ENCODE measurements at regions not wholly inside any gene's neighbourhood (a gene's known extent, or its start where the extent isn't known, plus 50 kb on each side); places are given as distances from the start of the nearest gene placed in this dataset.
"Not testable (repeated sequence)": the region's sequence is repeated elsewhere in the genome, so short reads cannot be mapped to it uniquely, and the experiment has no call there.

DNA sequence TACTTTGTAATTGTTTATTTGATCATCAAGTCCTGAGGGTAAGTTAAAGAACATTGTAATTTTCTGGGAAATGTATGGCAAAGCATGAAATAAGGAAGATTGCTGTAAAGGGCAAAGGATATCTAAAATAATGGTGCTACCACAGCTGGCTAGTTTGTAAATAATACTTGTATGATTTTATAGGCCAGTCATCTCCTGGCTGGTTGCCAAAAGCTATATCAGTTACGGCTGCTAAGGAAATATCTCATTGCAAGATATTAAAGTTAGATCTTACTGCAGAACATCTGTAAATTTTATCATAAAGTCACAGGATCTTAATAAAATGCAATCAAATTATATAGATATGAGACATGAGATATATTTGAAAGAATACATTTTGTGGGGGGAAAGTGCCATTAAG lies 150.8 kb upstream of the CXCL13 start:
- WGBS, 2 donors, result 0 to 20% methylated on average over 1 of the region's 1 CpG
- Histone ChIP-seq H3K27me3 (ENCODE audit: control insufficient read depth in 3 of 3, insufficient read depth in 3 of 3, low read length in 2 of 3) (no peaks in the 10 kb centered on the region), H3K36me3 (ENCODE audit: control insufficient read depth in 4 of 4, insufficient read depth in 4 of 4, low read length in 4 of 4) (no peaks in the 10 kb centered on the region), H3K4me1 (ENCODE audit: control insufficient read depth in 5 of 5, insufficient read depth in 5 of 5, low read length in 5 of 5) (peaks cover 0 to 11% (median 5%) of the 10 kb centered on the region in 5 donors), H3K9ac (ENCODE audit: insufficient read depth in 1 of 2, low read length in 2 of 2) (no peak overlapping the region), H3K27ac (ENCODE audit: low read depth in 1 of 2, low read length in 1 of 2) (no peak overlapping the region), H3K4me3 (no peak overlapping the region), H3K9me3 (ENCODE audit: control insufficient read depth in 4 of 4, insufficient read depth in 3 of 4, low read length in 3 of 4) (no peaks in the 10 kb centered on the region)
- peak in 2 of 3 donors; percentile 49 to 56 for DNase-seq
- TF ChIP-seq CTCF (IDR thresholded peaks at IDR 0.05; ENCODE audit: control extremely low read depth, extremely low read depth), result no peak
- ATAC-seq (ENCODE audit: insufficient read depth, low FRiP score), result no peak

GRCh38 chr4:77464100-77464499 lies 141.5 kb upstream of the CXCL13 start:
- DNase-seq; ATAC-seq (ENCODE audit: insufficient read depth, low FRiP score); H3K4me3 ChIP-seq; H3K36me3 ChIP-seq (ENCODE audit: control insufficient read depth in 4 of 4, insufficient read depth in 4 of 4, low read length in 4 of 4); H3K9ac ChIP-seq (ENCODE audit: insufficient read depth in 1 of 2, low read length in 2 of 2); H3K9me3 ChIP-seq (ENCODE audit: control insufficient read depth in 4 of 4, insufficient read depth in 3 of 4, low read length in 3 of 4); H3K27me3 ChIP-seq (ENCODE audit: control insufficient read depth in 3 of 3, insufficient read depth in 3 of 3, low read length in 2 of 3); H3K27ac ChIP-seq (ENCODE audit: low read depth in 1 of 2, low read length in 1 of 2); H3K4me1 ChIP-seq (ENCODE audit: control insufficient read depth in 5 of 5, insufficient read depth in 5 of 5, low read length in 5 of 5): not testable (repeated sequence)
- WGBS, 2 donors, result 92 to 98% methylated on average over 2 of the region's 2 CpGs

DNA sequence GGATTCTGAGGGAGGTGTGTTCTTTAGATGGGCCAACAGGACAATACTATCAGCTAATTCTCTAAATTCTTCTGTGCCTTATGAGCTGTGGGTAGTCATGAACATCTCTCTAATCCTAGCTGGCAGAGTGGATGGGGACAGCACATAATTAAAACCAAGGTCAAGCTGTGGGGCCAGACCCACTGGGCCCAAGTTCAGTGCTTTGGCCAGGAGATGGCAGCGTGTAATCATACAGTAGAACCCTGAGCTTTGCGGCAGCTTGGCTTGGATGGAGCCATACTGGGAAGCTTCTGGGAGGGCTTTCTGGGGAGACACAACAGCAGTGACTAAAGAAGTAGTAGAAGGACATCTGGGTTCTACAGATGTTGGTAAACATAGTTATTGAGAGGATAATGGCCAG lies 140.3 kb upstream of the CXCL13 start:
- no peaks in the 10 kb centered on the region for H3K36me3 ChIP-seq (ENCODE audit: control insufficient read depth in 4 of 4, insufficient read depth in 4 of 4, low read length in 4 of 4)
- H3K9ac ChIP-seq (ENCODE audit: insufficient read depth in 1 of 2, low read length in 2 of 2), result no peak overlapping the region
- H3K27me3 ChIP-seq (ENCODE audit: control insufficient read depth in 3 of 3, insufficient read depth in 3 of 3, low read length in 2 of 3), result no peaks in the 10 kb centered on the region
- no peak for ATAC-seq (ENCODE audit: insufficient read depth, low FRiP score)
- WGBS, 2 donors, result 78 to 82% methylated on average over 2 of the region's 2 CpGs
- H3K9me3 ChIP-seq (ENCODE audit: control insufficient read depth in 4 of 4, insufficient read depth in 3 of 4, low read length in 3 of 4), result peaks cover 0 to 5% (median 2%) of the 10 kb centered on the region in 4 donors
- no peaks in the 10 kb centered on the region for H3K4me1 ChIP-seq (ENCODE audit: control insufficient read depth in 5 of 5, insufficient read depth in 5 of 5, low read length in 5 of 5)
- no peak overlapping the region for H3K27ac ChIP-seq (ENCODE audit: low read depth in 1 of 2, low read length in 1 of 2)
- DNase-seq, result no peak
- H3K4me3 ChIP-seq, result no peak overlapping the region
- TF ChIP-seq CTCF (IDR thresholded peaks at IDR 0.05; ENCODE audit: control extremely low read depth, extremely low read depth), result peak; percentile 1

DNA sequence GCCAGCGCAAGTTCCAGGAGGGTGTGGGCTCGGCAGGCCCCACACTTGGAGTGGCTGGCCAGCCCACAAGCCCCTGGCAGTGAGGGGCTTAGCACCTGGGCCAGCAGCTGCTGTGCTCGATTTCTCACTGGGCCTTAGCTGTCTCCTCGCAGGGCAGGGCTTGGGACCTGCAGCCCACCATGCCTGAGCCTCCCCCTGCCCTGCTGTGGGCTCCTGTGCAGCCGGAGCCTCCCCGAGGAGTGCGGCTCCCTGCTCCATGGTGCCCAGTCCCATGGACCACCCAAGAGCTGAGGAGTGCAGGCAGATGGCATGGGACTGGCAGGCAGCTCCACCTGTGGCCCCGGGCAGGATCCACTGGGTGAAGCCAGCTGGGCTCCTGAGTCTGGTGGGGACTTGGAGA lies 139.2 kb upstream of the CXCL13 start:
- Histone ChIP-seq H3K4me3 (no peak overlapping the region), H3K36me3 (ENCODE audit: control insufficient read depth in 4 of 4, insufficient read depth in 4 of 4, low read length in 4 of 4) (no peaks in the 10 kb centered on the region), H3K4me1 (ENCODE audit: control insufficient read depth in 5 of 5, insufficient read depth in 5 of 5, low read length in 5 of 5) (no peaks in the 10 kb centered on the region), H3K27me3 (ENCODE audit: control insufficient read depth in 3 of 3, insufficient read depth in 3 of 3, low read length in 2 of 3) (no peaks in the 10 kb centered on the region), H3K9me3 (ENCODE audit: control insufficient read depth in 4 of 4, insufficient read depth in 3 of 4, low read length in 3 of 4) (peaks cover 0 to 5% (median 2%) of the 10 kb centered on the region in 4 donors), H3K9ac (ENCODE audit: insufficient read depth in 1 of 2, low read length in 2 of 2) (no peak overlapping the region), H3K27ac (ENCODE audit: low read depth in 1 of 2, low read length in 1 of 2) (no peak overlapping the region)
- DNase-seq, result no peak
- TF ChIP-seq CTCF (IDR thresholded peaks at IDR 0.05; ENCODE audit: control extremely low read depth, extremely low read depth), result no peak
- 91 to 92% methylated on average over 8 of the region's 8 CpGs for WGBS, 2 donors
- ATAC-seq (ENCODE audit: insufficient read depth, low FRiP score), result no peak
